DMS53 treated with DMSO at 0.1 percent for 48 hours (cell line): ENCODE measurements at regions not wholly inside any gene's neighbourhood (a gene's known extent, or its start where the extent isn't known, plus 50 kb on each side); places are given as distances from the start of the nearest gene placed in this dataset.

ENCODE experiments used
- DNase-seq: peaks from one replicate; lab custom pipeline; 2025; ENCODE audit not compliant: unreplicated experiment; lab: John Stamatoyannopoulos, UW

DNA sequence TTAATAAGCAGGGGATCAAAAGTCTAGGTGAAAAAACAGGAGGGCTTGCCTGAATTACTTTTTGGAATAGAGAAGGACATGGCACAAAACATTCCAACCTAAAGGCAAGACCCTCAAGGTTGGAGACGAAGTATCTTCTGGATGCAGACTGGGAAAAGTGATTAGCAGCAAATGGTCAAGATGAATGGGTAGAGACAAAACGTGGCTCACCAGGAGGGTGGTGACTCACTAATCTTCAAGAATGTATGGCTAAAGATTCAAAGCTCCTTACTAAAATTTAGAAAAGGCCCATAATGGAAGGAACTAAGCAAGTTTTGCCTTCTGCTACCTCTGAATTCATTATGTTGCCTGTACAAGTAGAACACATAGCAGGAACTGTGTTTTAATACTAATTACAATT lies 469.5 kb upstream of the RBFOX1 start:
- no peak for DNase-seq

DNA sequence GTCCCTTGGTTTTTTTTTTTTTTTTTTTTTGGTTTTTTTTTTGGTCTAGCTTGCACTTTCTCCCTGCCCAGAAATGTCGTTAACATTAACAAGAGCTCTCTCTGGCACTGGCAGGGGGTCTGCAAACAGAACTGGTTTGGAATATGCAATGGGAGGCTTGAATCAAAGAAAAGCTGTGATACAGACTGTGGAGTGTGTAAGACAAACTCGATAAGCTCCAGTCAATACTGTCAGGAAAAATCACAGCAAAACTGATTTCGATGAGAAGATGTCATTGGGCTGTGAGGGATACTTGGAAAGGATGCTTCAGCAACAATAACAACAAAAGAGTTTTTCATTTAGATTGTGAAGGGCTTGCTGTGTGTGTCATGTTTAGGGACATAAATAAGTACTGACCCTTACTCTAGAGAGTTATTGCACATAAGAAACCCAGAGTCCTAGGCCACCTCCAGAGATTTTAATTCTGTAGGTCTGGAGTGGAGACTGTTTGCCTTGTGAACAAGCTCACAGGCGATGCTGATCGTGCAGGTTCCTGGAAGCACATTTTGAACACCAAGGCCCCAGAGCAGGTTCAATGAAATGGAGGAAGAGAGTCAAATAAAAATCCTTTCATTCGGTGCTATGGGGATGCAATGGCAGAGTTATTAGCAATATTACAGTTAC lies 470.7 kb upstream of the RBFOX1 start:
- DNase-seq, result no peak

- no peak for DNase-seq
Measured at GRCh38 chr16:6861135-6861814, 471.4 kb upstream of the RBFOX1 start.

GRCh38 chr16:6857575-6857974 lies 475.1 kb upstream of the RBFOX1 start:
- no peak for DNase-seq

DNA sequence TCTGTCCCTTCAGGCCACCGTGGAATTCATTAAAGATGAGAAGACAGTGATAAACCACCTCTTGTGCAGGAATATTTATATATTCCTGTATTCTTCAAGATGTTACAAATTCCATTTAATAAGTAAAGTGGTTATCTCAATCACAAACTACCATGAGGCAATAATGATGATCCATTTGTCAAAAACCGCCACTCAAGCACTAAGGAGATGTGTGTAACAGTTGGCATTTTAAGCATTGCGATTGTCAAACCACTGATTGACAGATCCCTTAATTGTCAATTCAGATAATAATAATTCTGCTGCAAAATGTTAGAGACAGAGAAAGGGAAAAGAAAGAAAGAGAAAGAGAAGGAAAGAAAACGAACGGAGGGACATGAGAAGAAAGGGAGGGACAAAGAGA lies 476.1 kb upstream of the RBFOX1 start:
- DNase-seq, result no peak

DNA sequence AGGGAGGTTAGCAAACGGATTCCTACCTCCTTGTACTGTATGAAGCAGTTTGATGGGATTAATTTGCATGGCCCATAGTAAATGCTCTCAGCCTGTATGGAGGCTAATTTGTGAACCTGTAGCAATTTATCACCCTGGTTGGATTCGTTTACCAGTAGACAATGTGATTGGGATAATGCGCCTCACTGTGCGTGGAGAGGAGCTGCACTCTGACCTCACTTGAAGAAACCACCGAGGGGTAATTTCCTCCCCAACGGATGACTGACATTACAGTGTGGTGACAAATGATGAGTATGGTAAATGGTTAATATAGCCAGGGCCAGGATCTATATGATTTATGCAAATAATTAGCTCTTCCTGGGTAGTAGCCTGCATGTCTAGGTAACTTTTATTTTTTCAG lies 479.1 kb upstream of the RBFOX1 start:
- DNase-seq, result no peak

DNA sequence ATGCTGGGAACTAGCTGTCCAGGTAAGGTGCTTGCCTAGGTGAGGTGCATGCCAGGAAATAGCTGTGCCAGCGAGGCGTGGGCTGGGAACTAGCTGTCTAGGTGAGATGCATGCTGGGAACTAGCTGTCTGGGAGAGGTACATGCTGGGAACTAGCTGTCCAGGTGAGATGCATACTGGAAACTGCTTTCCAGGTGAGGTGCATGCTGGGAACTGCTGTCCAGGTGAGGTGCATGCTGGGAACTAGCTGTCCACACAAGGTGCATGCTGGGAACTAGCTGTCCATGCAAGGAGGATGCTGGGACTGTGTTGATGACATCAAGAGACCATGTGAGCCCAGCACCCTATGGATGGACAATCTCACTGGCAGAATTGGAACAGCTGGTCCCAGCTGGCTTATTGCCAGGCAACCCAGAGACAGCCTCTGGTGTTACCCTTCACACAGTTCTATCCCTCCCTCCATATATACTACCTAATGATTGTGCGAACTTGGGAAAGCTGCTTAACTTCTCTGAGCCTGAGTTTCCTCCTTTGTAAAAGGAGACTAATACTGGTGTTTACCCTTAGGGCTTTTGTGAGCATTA lies 479.9 kb upstream of the RBFOX1 start:
- DNase-seq, result no peak

GRCh38 chr16:6846452-6846851 lies 486.2 kb upstream of the RBFOX1 start:
- DNase-seq, result no peak

DNA sequence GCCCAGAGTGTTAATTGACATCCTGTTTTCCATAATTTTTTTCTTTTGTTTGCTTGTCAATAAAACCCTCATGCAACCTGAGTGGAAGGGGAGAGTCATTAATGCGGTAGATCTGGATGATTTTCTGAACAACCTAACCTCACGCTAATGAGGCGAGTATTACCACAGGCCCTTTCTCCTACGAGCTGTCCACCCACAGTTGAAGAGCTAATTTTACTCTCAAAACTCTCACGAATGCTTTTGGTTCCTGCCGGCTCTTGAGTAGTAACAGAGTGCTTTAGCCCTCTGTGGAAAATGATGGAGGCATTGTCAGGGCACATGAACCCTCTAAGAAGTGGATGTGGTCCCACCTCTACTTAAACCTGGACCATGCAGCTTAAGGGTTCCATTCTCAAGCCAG lies 491.3 kb upstream of the RBFOX1 start:
- DNase-seq, result no peak

- no peak for DNase-seq
Measured at GRCh38 chr16:6837722-6838121, 494.9 kb upstream of the RBFOX1 start.

- DNase-seq, result no peak
Measured at GRCh38 chr16:6836766-6837165, 495.9 kb upstream of the RBFOX1 start.

- no peak for DNase-seq
Measured at GRCh38 chr16:6835941-6836340, 496.7 kb upstream of the RBFOX1 start.

- DNase-seq, result no peak
Measured at GRCh38 chr16:6835516-6835915, 497.1 kb upstream of the RBFOX1 start.

DNA sequence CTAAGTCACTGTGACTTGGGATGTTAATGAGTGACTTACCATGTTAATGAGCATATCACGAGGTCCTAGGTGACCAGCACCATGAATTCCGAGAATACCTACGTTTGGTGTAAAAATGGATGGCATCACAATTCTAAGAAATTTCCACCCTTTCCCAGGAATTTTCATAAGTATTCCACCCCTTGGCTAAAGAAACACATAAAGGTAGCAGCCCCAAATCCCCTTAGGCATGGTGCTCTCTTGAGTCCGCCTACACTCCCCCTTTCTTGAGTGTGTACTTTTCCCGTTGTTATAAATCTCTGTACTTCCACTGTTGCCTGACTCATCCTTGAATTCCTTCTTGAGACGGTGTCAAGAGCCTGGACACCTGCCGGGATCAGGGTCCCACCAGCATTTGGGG lies 504.0 kb upstream of the RBFOX1 start:
- DNase-seq, result no peak

DNA sequence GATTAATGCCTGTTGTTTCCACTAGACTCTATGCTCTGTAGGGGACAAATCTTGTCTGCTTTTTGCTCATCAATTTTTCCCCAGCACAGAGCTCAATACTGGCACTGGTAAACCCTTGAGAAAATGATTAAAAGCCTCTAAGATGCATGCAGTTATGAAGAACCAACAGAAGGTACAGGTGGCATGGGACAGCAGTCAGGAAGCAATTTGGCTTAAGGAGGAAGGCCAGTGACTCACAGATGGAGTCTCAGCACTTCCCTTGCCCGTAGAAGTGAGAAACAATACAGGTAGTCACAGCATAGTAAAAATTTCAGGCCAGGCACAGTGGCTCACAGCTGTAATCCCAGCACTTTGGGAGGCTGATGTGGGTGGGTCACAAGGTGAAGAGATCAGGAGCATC lies 504.7 kb upstream of the RBFOX1 start:
- no peak for DNase-seq

DNA sequence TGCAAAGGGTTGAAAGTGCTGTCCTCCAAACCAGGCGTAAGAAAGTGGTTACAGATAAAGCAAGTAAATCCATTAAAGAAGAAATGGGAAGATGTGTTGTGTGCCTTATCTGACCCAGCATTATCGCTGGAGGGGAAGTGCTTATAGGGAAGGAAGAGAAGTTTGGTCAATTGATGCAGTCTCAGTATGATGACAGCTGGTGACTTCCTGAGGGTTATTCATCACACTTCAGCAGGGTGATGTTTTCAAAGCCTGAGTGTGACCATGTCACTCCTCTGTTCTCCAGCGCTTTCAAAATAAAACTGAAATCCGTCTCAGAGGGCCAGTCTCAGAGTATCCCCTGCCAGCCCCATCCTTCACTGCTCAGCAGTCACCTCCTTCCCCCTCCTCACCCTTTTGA lies 505.4 kb upstream of the RBFOX1 start:
- no peak for DNase-seq

DNA sequence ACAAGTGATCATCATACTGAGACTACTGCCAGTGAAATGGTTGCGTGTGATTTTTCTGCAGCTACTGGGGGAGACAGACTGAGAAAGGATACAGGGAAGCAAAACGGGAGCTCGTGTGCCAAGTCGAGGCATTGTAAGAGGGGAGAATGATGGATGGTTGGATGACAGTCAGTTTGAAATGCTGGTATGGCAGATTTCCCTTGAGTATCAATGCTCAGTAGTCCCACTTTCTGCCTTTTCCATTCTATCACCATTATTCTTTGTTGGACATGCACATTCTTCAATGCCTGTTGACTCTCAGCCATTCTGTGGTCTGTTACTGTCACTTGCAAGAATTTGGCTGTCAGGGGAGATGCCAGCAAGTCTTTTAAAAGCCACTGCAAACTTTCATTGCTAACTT lies 510.6 kb upstream of the RBFOX1 start:
- no peak for DNase-seq

DNA sequence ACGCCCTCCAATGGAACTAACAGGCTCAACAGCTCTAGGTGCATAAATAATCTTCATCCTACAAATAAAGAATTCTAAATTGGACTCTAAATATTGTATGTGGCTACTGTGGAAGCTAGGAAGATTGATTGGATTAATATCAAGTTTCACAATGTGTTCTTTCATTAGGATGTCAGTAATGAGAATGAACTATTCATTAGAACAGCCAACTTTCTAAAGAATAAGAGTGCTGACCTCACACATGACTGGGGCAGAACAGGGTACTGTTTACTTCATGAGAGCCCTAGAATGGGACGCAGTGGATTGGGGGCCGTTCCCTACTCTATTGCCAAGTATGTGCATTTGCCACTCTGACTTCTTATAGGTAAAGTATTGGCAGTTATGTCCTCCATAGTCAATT lies 528.2 kb upstream of the RBFOX1 start:
- no peak for DNase-seq

DNA sequence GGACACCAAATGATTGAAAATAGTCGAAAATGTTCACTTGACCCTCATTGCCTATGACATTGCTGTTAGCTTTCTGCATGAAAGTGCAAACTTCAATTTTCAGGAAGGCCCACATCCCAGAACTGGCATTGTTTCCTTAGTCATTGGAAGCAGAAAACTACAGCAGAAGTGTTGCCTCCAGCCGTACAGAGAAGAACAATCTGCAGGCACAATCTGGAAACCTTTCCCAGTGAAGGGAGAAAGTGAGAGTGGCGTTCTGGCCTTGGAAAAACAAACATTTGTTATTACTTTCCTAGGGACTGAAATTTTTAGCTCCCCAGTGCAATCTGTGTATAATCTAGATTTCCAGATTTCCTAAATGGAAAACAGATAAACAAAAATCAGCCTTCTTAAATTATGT lies 529.5 kb upstream of the RBFOX1 start:
- DNase-seq, result no peak

DNA sequence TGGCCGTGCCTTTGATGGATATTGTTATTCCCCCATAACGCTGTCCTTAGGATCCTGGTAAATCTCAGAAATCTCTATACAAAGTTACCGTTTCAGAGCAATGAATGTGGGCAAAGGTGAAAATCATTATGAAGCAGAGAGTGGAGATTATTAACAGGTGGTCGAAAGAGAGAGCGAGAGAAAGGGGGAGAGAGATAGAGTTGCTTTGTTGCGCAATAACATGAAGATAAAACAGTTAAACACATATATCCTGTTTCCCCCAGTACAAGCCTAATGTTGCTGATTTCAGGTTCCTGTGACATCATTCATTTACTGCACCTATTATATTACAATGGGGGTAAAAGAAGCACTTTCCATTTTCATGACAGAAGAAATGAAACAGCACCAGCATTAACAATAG lies 535.4 kb upstream of the RBFOX1 start:
- no peak for DNase-seq

DNA sequence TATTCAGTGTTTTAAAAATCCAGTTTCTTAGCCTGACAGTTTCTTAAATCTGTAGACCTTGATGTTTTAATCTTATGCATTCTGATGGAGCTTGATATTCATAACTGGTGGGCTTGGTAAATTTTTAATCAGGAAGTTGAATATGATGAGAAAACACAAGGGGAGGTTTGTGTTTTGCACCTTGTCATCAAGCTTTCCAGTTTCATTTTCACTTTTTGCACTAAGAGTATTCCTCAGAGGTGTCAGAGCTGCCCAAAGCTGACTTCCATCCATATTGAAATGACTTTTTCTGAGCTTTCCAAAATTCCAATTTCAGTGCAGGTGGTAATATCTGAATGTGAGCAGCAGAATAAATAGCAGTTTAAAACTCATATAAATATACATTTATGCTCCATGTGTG lies 555.0 kb upstream of the RBFOX1 start:
- no peak for DNase-seq

GRCh38 chr16:6775712-6776111 lies 556.9 kb upstream of the RBFOX1 start:
- DNase-seq, result no peak

- DNase-seq, result no peak
Measured at GRCh38 chr16:6771956-6772355, 560.7 kb upstream of the RBFOX1 start.
